Activated CD4-positive, alpha-beta T cell treated with anti-CD3 and anti-CD28 coated beads, Interleukin-10, Interleukin-2, amounts not matched to agents 100 ng/mL and 50 ng/mL, durations not matched to agents 16 hours and 8 hours (primary cell): ENCODE measurements at regions not wholly inside any gene's neighbourhood (a gene's known extent, or its start where the extent isn't known, plus 50 kb on each side); places are given as distances from the start of the nearest gene placed in this dataset.

Experiments used
- DNase-seq: peaks from one replicate; pipeline ENCODE4 v3.0.0-alpha.2; 2020

DNA sequence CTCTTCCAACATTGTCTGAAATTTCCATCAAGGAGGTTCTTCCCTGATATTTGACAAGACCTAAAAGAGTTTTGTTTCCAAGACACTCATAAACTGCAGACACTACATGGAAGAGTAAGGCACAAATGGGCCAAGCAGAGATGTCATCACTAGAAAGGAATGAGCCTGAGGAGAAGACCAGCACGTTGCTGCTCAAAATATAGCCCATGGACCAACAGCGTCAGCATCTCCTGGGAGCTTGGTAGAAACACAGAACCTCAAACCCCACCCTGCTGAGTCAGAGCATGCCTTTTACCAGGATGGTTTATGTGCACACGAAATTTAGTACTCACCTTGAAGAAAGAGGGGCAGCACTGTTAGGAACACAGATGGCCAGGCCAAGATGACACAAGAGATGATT, 128.7 kb upstream of the MID1 start:
- DNase-seq = no peak

- no peak for DNase-seq
Observed at GRCh38 chrX:10750581-10750980, 130.2 kb upstream of the MID1 start.

GRCh38 chrX:10753116-10753515, 132.7 kb upstream of the MID1 start:
- no peak for DNase-seq

DNA sequence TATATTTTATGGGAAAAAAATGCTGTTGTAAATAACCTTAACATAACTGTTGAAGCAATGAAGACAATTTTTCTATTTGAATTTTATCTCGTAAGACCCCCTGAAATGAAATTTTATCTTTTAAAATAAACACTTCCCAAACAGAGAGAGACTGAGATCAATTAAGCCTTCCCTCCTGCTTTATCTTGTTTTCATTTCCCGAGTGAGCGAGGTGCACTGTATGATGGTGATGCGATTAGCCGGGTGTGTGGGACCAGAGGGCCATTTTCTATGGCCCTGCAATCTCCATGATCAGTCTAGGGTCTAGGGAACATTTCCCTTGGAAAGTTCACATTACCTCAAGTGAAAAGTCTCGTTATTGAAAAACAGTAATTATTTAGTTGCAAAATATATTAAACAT, 134.1 kb upstream of the MID1 start:
- no peak for DNase-seq

DNA sequence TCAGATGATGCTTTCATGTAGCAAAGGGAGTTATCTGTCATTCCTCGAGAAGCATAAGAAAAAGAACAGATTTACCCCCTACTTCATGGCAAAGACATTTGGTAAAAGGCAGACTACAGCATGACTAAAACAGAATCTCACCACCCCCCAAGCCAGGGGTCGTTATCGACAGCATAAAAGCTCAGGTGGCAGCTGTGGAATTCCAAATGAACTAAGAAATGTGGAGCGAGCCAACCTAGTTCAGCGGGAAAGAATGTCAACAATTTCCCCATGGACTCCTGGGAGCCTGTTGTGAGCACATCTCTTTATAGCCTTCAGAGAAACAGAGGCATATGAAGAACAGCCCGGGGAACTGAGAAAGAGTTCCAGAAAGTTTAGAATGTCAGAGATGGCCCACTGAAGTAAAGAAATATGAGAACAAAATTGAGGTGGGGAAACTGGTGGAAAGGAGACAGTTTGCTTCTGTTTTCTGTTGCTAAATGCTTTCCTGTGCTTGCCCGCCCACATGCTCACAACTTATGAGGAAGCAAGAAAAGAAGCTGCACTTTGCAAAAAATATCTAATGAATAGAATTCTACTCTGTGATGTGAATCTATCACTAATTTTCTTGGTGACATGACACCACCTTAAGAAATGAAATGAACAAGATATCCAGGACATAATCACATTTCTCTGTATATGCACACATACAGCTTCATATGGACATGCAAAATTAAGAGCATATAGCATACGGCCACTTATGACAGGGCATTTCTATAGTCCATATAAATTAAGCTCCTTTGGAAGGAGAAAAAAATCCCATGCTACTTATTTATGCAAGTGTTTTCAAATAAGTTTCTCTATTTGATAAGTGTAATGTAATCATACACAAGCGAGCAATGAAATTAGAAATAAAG, 135.3 kb upstream of the MID1 start:
- no peak for DNase-seq

DNA sequence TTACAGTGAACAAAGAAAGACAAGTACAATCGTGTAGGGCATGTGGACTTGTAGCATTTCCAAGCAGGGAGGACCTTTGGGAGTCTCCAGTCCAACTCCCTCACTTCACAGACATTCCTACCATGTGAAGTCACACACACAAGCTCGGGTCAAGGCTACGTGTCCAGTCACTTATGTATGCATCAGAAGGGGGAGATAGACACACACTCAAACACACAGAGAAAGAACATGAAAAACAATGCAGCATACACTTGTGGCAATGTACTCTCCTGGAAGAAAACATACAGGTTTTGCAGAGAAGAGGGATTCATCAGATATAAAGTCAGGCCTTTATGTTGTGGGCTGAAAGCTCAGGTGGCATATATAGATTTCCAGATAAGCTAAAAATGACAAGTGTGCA, 136.1 kb upstream of the MID1 start:
- DNase-seq = no peak

DNA sequence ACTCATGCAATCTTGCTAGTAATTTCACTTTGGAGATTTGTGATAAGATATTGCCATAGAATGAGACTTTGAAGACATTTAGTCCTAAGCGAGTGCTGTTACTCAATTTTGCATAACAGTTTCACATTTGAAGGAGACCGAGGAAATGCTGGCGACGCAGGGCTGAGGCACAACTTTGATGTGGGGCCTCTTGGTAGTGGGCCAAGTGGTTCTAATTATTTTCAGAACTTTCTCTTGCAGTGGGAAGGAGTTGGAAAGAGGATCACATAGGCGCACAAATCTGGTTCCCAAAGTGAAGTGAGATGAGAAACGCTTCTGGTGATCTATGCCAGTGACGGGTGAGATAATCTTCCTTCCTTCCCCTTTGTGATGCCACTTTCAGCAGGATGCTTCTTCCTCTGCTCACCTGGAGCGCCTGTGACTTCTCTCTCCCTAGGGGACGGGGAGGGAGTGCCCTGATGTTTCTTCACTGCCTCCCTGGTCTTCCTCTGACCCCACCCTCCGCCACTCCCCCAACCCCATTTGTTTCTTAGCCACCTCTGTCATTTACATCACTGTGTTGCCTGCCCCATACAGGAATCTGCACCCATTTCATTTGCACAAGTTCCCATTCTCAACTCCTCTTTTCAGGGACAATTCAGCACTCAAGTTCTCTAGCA, 138.9 kb upstream of the MID1 start:
- DNase-seq = no peak

DNA sequence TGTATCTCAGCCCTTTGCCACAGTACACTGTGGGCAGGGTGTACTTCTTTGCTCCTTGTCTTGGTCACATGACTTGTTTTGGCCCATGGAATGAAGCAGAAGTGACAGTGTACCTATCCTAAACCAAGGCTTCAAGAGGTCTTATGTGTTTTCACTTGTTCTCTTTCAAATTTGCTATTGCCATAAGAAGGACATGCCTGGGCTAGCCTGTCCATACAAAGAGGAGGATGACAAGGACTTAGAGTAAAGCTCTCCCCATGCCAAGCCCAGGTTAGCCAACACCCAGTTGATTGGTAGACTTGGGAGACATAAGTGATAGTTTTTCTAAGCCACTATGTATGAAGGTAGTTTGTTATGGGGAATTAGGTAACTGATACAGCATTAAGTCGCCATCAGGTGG, 141.1 kb upstream of the MID1 start:
- no peak for DNase-seq

- peak; percentile 30 for DNase-seq
Observed at GRCh38 chrX:10769195-10769594, 148.8 kb upstream of the MID1 start.

DNA sequence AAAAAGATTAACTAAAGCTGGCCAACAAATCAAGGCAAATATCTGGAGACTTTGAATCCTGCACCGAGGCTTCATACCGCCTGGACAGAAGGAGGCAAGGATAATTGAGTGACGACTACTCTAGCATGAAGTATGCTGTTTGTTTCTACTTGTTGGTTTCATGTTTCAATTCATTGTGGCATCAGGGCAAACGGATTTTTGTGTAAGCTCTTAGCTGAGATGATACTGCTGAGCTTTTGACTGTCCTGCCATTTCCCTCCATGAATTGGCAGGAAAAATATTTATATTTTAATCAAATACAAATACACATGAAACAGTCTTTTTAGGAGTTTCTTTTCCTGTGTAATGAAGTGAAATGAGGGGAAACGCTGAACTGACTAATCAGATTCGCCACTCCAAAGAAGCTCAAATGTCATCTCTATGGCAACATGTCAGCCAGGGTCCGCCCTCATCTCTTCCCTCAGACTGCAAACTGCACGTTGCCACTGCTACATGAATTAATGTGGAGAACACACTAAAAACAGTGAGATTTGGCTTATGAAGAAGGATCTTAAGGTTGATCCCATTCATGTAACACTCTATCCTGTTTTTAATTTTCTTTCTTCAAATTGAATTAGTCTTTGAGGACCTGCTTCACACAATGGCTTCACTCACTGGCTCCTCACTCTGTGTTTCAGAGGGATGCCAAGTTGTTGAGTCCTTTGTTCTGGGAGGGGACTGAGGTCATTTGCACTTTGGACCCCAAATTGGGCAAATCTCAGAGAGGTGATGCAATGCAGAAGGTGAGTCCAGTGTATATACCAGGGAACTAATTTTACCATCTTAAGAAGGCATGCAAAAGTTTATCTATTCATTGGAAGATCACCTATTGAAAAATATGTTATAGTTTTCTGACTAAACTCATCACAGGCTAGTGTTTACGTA, 149.6 kb upstream of the MID1 start:
- DNase-seq = no peak

DNA sequence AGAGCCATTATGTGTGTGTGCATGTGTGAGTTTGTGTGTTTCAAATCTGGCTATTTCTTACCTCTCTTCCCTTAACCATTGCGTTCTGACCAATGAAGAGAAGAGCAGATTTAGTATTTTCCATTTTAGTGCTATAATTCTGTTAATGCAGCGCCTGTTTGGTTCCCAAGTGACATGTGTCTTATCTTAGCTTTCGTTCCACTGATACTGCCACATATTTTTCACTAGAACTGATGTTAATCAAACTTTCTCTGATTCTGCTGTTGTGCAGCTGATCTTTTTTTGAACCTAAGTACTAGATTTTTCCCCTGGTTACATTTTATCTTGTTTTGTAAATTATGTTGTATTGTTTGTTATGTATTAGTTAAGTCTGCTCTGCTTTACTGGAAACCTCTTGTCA, 152.9 kb upstream of the MID1 start:
- no peak for DNase-seq

DNA sequence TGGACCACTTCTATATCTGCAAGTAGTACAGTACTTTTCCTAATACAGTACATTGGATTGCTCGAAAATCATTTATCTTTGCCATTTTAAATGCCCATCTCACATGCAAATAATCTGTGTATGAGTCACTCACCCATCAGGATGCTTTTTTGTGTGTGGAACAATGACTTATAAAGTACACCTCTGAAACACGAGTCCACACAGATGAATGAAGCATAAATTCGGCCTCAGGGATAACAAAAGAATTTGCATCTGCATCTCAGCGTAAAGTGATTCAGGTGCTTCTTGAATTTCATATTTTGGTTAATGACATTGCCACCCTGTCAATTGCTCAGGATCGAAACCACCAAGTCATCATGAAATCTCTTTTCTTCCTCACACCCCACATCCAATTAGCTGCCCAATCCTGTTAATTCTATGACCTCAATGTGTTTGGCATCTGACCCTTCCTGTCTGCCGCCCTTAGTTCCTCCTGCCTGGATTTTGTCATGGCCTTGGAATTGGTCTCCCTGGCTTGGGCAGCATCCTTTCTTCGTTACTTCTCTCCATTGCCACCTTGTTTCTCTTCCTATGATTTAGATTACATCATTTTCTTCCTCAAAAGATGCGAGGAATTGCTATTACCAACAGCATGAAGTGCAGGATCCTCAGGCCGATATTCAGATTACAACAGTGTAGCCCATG, 161.6 kb upstream of the MID1 start:
- no peak for DNase-seq

GRCh38 chrX:10783451-10783995, 163.1 kb upstream of the MID1 start:
- DNase-seq = no peak

DNA sequence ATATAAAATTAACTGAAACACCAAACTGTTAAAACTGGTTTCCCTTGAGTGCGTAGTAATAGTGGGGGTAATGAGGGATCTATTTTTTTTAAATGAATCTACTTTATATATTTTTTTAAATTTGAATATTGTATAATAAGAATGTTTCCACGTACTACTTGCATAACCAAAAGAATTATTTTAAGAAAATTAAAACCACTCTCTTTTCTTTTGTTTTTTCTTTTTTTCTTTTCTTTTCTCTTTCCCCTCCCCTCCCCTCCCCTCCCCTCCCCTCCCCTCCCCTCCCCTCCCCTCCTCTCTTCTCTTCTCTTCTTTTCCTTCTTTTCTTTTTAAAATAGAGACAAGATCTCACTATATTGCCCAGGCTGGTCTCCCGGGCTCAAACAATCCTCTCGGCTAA, 166.9 kb upstream of the MID1 start:
- DNase-seq = no peak

GRCh38 chrX:10794203-10794630, 173.8 kb upstream of the MID1 start:
- no peak for DNase-seq

DNA sequence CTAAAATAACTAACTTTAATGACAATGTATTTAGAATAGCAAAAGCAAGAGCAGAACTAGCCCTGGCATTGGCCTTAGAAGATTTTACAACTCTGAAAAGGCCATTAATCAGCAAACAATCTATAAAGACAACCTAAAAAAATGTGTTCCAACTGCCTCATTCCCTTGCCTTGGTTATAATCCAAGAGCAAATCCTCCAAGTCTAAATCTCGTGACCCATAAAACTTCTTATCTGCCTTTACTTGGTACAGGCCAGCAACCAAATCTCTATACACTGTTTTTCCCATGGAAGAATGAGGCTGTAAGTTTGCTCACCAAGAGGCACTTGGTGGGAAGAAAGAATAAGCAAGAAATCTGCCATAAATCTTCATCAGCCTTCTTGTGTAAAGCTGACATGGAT, 175.3 kb upstream of the MID1 start:
- no peak for DNase-seq

DNA sequence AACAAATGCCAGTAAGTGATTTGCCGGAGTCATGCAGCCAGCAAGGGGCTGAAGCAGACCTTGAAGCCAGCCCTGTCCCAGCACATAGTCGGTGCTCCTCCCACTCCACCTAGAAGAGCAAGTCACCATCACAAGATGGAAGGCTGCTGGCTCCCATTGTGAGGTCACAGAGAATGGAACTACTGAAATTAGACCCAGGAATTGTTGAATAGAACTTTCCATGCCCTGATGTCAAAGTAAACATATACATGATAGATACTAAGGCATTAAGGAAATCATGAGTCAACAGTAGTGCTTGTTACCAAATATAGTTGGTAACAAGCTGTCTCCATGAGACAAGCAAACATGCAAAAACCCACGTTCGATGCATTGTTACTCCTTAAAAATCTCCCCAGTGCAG, 177.1 kb upstream of the MID1 start:
- no peak for DNase-seq

DNA sequence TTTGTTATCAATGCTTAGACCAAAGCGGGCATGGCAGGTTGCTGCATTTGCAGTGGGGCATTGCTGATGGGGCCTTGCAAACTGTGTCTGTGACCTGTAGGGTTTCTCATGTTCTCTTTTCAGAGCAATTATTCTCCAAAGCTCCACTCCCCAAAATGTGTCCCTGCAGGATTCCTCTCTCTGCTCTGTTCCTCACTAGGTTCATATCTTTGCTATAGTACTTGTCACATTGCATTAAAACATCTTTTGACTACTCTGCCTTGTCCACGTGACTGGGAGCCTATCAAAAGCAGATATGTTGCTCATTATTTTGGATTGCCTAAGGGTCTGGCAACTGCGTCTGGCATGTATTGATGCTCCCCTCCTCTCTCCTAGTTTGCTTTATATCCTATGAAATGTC, 177.7 kb upstream of the MID1 start:
- no peak for DNase-seq

GRCh38 chrX:10800796-10801195, 180.4 kb upstream of the MID1 start:
- no peak for DNase-seq

- DNase-seq = no peak
Observed at GRCh38 chrX:10811111-10811510, 190.7 kb upstream of the MID1 start.

GRCh38 chrX:10813761-10814160, 193.4 kb upstream of the MID1 start:
- no peak for DNase-seq

GRCh38 chrX:10818651-10819050, 198.3 kb upstream of the MID1 start:
- DNase-seq = no peak

- no peak for DNase-seq
Observed at GRCh38 chrX:10819973-10820372, 199.6 kb upstream of the MID1 start.
